ENCODE measurements at regions not wholly inside any gene's neighbourhood (a gene's known extent, or its start where the extent isn't known, plus 50 kb on each side); places are given as distances from the start of the nearest gene placed in this dataset.
"Not testable (repeated sequence)": the region's sequence is repeated elsewhere in the genome, so short reads cannot be mapped to it uniquely, and the experiment has no call there.

- DNase-seq, result no peak
These were observed 1767.2 kb upstream of the RAG2 start for GRCh38 chr11:38365274-38365673.

GRCh38 chr11:38356255-38356654 is 1758.2 kb upstream of the RAG2 start:
- no peak for DNase-seq

- no peak for DNase-seq
These were observed 1747.2 kb upstream of the RAG2 start for GRCh38 chr11:38345286-38345685.

GRCh38 chr11:38341612-38342011 is 1743.6 kb upstream of the RAG2 start:
- not testable (repeated sequence) for DNase-seq

GRCh38 chr11:38339835-38340440 is 1741.9 kb upstream of the RAG2 start:
- DNase-seq, result no peak

GRCh38 chr11:38338022-38338421 is 1740.0 kb upstream of the RAG2 start:
- not testable (repeated sequence) for DNase-seq

GRCh38 chr11:38332046-38332445 is 1734.0 kb upstream of the RAG2 start:
- DNase-seq, result no peak

GRCh38 chr11:38330578-38330977 is 1732.5 kb upstream of the RAG2 start:
- no peak for DNase-seq

GRCh38 chr11:38323961-38324761 is 1726.1 kb upstream of the RAG2 start:
- no peak for DNase-seq

GRCh38 chr11:38315151-38315550 is 1717.1 kb upstream of the RAG2 start:
- no peak for DNase-seq

- DNase-seq, result no peak
These were observed 1709.4 kb upstream of the RAG2 start for GRCh38 chr11:38307455-38307854.

GRCh38 chr11:38305682-38306081 is 1707.6 kb upstream of the RAG2 start:
- DNase-seq, result no peak

GRCh38 chr11:38304926-38305325 is 1706.9 kb upstream of the RAG2 start:
- DNase-seq, result no peak

GRCh38 chr11:38302564-38302963 is 1704.5 kb upstream of the RAG2 start:
- DNase-seq, result no peak

- no peak for DNase-seq
These were observed 1702.5 kb upstream of the RAG2 start for GRCh38 chr11:38300570-38300969.

- DNase-seq, result no peak
These were observed 1698.3 kb upstream of the RAG2 start for GRCh38 chr11:38296211-38296776.

- DNase-seq, result no peak
These were observed 1684.7 kb upstream of the RAG2 start for GRCh38 chr11:38282718-38283117.

- no peak for DNase-seq
These were observed 1680.6 kb upstream of the RAG2 start for GRCh38 chr11:38278457-38279141.

GRCh38 chr11:38274031-38274430 is 1676.0 kb upstream of the RAG2 start:
- no peak for DNase-seq

GRCh38 chr11:38272376-38272775 is 1674.3 kb upstream of the RAG2 start:
- DNase-seq, result no peak

- no peak for DNase-seq
These were observed 1668.7 kb upstream of the RAG2 start for GRCh38 chr11:38266691-38267090.

GRCh38 chr11:38256436-38256835 is 1658.4 kb upstream of the RAG2 start:
- DNase-seq, result no peak

- DNase-seq, result no peak
These were observed 1656.9 kb upstream of the RAG2 start for GRCh38 chr11:38254913-38255312.

- DNase-seq, result no peak
These were observed 1654.6 kb upstream of the RAG2 start for GRCh38 chr11:38252620-38253019.

Data from amniotic stem cell (primary cell).